Panc1 (cell line): ENCODE measurements at regions not wholly inside any gene's neighbourhood (a gene's known extent, or its start where the extent isn't known, plus 50 kb on each side); places are given as distances from the start of the nearest gene placed in this dataset.

Source experiments
- ATAC-seq: fragments of 200-7000 bp; cut with Tn5 transposase; 2 replicates; pipeline ENCODE4 v1.9.1; 2020; ENCODE audit warnings: mild to moderate bottlenecking, moderate library complexity
- BruUV-seq: library from RNA; stranded (reverse); fragments of 400-500 nt; replicated peaks from 2 replicates; lab custom pipeline; 2021; lab: Mats Ljungman, UMichigan
- CTCF ChIA-PET: fragments of 300-600 bp; sonication (Branson Sonifier 250); formaldehyde crosslinking; loops from one replicate; lab custom pipeline; 2022; ENCODE audit warnings: antibody characterized with exemption; lab: Charles Lee
- POLR2A ChIA-PET: fragments of 300-600 bp; sonication (Branson Sonifier 250); formaldehyde crosslinking; loops from one replicate; lab custom pipeline; 2022; ENCODE audit warnings: antibody characterized with exemption; lab: Charles Lee
- DNase-seq: peaks from one replicate; pipeline ENCODE4 v3.0.0-alpha.2; 2010; ENCODE audit warnings: low read depth, low spot score
- H3K27ac ChIP-seq: 2 replicates; pipeline ENCODE4 v1.5.1; 2011; ENCODE audit warnings: mild to moderate bottlenecking, low read length, inconsistent platforms
- H3K27me3 ChIP-seq: fragments of 200-500 bp; sonication (Bioruptor generic); 2 replicates; pipeline ENCODE4 v1.6.0; 2014; ENCODE audit warnings: low read length, inconsistent platforms; ENCODE audit not compliant: control insufficient read depth, insufficient read depth
- H3K36me3 ChIP-seq: fragments of 200-500 bp; sonication (Bioruptor generic); 2 replicates; pipeline ENCODE4 v1.5.1; 2014; ENCODE audit warnings: inconsistent platforms, mild to moderate bottlenecking, low read length, moderate library complexity; ENCODE audit not compliant: control insufficient read depth, insufficient read depth
- H3K4me1 ChIP-seq: 2 replicates; pipeline ENCODE4 v1.5.1; 2011; ENCODE audit warnings: inconsistent platforms, mild to moderate bottlenecking, low read length, moderate library complexity; ENCODE audit not compliant: control insufficient read depth, insufficient read depth
- H3K4me3 ChIP-seq, 2 experiments: 2 replicates each; pipeline ENCODE4 v1.5.1; 2011 to 2012; ENCODE audit warnings: low read depth in 2 of 2, low read length in 2 of 2, mild to moderate bottlenecking in 2 of 2, inconsistent platforms in 1 of 2, moderate library complexity in 1 of 2
- H3K9me3 ChIP-seq: fragments of 200-500 bp; sonication (Bioruptor generic); 2 replicates; pipeline ENCODE4 v1.5.1; 2014; ENCODE audit warnings: low read depth, mild to moderate bottlenecking, inconsistent platforms, low read length, moderate library complexity; ENCODE audit not compliant: control insufficient read depth, insufficient read depth
- POLR2AphosphoS5 ChIP-seq: IDR thresholded peaks from 2 replicates; pipeline ENCODE4 v1.6.1; 2012; ENCODE audit warnings: mild to moderate bottlenecking, low read depth, low read length, moderate library complexity
- REST ChIP-seq, 2 experiments: IDR thresholded peaks; 2 replicates each; pipeline ENCODE4 v1.6.1; 2011 to 2012; ENCODE audit warnings: low read depth in 2 of 2, control low read depth in 1 of 2, low read length in 1 of 2, mild to moderate bottlenecking in 1 of 2, moderate library complexity in 1 of 2; ENCODE audit not compliant: insufficient read depth in 1 of 2
- SIN3A ChIP-seq: IDR thresholded peaks from 2 replicates; pipeline ENCODE4 v1.6.1; 2012; ENCODE audit warnings: low read depth, mild to moderate bottlenecking, low read length, moderate library complexity, borderline replicate concordance; ENCODE audit not compliant: insufficient read depth
- TCF7L2 ChIP-seq: IDR thresholded peaks from 2 replicates; pipeline ENCODE4 v1.6.1; 2011; ENCODE audit warnings: mild to moderate bottlenecking, low read depth, low read length, inconsistent platforms
- in situ Hi-C: cut with HindIII; loops from 2 replicates; pipeline ENCODE4 v1.10.0; 2016; ENCODE audit warnings: low sequenced_read_pairs, low pct_unique_long_range_greater_than_20kb
- intact Hi-C: fragments of 100-400 bp; cut with micrococcal nuclease; formaldehyde crosslinking; loops from one replicate; pipeline ENCODE4 v1.10.0; 2022; ENCODE audit not compliant: unreplicated experiment
- TF ChIP-seq, protein P1 (sequence below): fragments of 450-650 bp; IDR thresholded peaks from 2 replicates; pipeline ENCODE4 v1.5.1; 2017; ENCODE audit warnings: mild to moderate bottlenecking

GRCh38 chr2:5494212-5494611 is 198.0 kb upstream of the SOX11 start:
- ChIA-PET CTCF (no interaction called here), POLR2A (no interaction called here)
- Histone ChIP-seq H3K36me3 (no peaks in the 10 kb centered on the region), H3K4me1 (no peaks in the 10 kb centered on the region), H3K9me3 (no peaks in the 10 kb centered on the region), H3K27ac (no peak overlapping the region), H3K4me3 (no peak overlapping the region), H3K27me3 (no peaks in the 10 kb centered on the region)
- DNase-seq (no peak), ATAC-seq (no peak)
- intact Hi-C loops: no loop called here
- TF ChIP-seq POLR2AphosphoS5 (no peak), TCF7L2 (no peak), SIN3A (no peak), REST (IDR thresholded peaks at IDR 0.05; ENCODE audit: insufficient read depth in 1 of 2, low read depth in 2 of 2, low read length in 1 of 2) (no peak)
- TF ChIP-seq, protein P1, sequence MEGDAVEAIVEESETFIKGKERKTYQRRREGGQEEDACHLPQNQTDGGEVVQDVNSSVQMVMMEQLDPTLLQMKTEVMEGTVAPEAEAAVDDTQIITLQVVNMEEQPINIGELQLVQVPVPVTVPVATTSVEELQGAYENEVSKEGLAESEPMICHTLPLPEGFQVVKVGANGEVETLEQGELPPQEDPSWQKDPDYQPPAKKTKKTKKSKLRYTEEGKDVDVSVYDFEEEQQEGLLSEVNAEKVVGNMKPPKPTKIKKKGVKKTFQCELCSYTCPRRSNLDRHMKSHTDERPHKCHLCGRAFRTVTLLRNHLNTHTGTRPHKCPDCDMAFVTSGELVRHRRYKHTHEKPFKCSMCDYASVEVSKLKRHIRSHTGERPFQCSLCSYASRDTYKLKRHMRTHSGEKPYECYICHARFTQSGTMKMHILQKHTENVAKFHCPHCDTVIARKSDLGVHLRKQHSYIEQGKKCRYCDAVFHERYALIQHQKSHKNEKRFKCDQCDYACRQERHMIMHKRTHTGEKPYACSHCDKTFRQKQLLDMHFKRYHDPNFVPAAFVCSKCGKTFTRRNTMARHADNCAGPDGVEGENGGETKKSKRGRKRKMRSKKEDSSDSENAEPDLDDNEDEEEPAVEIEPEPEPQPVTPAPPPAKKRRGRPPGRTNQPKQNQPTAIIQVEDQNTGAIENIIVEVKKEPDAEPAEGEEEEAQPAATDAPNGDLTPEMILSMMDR: no peak
- in situ Hi-C loops: no loop called here
- BruUV-seq: no TSS peak

DNA sequence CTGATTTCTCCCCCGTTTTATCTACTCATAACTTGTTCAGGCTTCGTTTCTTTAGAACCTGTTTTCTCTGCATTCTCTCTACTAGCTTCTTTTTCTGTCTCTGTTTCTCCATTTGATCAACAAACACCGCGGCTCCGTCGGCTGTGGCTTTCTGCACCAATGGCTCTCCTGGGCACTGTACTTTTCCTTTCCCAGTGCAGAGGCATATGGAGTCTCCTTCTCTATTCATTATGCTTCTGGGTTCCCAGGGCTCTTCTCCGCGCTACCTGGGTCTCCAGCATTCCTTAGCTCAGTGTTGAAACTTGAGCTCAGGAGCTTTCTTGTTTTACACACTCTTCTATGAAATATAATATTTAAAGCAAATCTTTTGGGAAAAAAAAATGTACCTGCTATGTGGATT is 196.6 kb upstream of the SOX11 start:
- no peak for TF ChIP-seq POLR2AphosphoS5
- no peak for TF ChIP-seq REST (IDR thresholded peaks at IDR 0.05; ENCODE audit: insufficient read depth in 1 of 2, low read depth in 2 of 2, low read length in 1 of 2)
- TF ChIP-seq, protein P1: no peak
- TF ChIP-seq TCF7L2: no peak
- no peak for TF ChIP-seq SIN3A
- intact Hi-C loops: no loop called here
- Histone ChIP-seq H3K27me3 (no peaks in the 10 kb centered on the region), H3K27ac (no peak overlapping the region), H3K4me1 (no peaks in the 10 kb centered on the region), H3K9me3 (no peaks in the 10 kb centered on the region), H3K36me3 (no peaks in the 10 kb centered on the region), H3K4me3 (no peak overlapping the region)
- CTCF ChIA-PET: no interaction called here
- in situ Hi-C loops: no loop called here
- BruUV-seq: no TSS peak
- POLR2A ChIA-PET: no interaction called here
- no peak for DNase-seq
- no peak for ATAC-seq
